Sigmoid colon (tissue), 4 donors: ENCODE measurements at regions not wholly inside any gene's neighbourhood (a gene's known extent, or its start where the extent isn't known, plus 50 kb on each side); places are given as distances from the start of the nearest gene placed in this dataset.
"Not testable (repeated sequence)": the region's sequence is repeated elsewhere in the genome, so short reads cannot be mapped to it uniquely, and the experiment has no call there.

Experiments used
- EP300 ChIP-seq, 4 donors: sonication (generic); formaldehyde crosslinking; IDR thresholded peaks; one replicate each; pipeline ENCODE4 v1.6.1; 2017; ENCODE audit warnings: antibody characterized with exemption in 4 of 4
- POLR2A ChIP-seq, 2 donors: fragments of 450-650 bp; IDR thresholded peaks; one replicate each; pipeline ENCODE4 v1.6.1; 2016; ENCODE audit warnings: antibody characterized with exemption in 2 of 2, mild to moderate bottlenecking in 2 of 2, moderate library complexity in 2 of 2
- POLR2AphosphoS5 ChIP-seq, 4 donors: sonication (generic); formaldehyde crosslinking; IDR thresholded peaks; one replicate each; pipeline ENCODE4 v1.6.1; 2017; ENCODE audit warnings: antibody characterized with exemption in 4 of 4
- TF ChIP-seq, protein P1 (sequence below), 4 experiments: fragments of 450-650 bp in 3 of 4; fragments of 200-600 bp in 1 of 4; IDR thresholded peaks; one replicate each; pipeline ENCODE4 v1.5.1; 2016 to 2019; ENCODE audit warnings: antibody characterized with exemption in 4 of 4, mild to moderate bottlenecking in 3 of 4, moderate library complexity in 2 of 4

- TF ChIP-seq POLR2A, POLR2AphosphoS5, EP300 (IDR thresholded peaks at IDR 0.05): not testable (repeated sequence)
- TF ChIP-seq, protein P1, sequence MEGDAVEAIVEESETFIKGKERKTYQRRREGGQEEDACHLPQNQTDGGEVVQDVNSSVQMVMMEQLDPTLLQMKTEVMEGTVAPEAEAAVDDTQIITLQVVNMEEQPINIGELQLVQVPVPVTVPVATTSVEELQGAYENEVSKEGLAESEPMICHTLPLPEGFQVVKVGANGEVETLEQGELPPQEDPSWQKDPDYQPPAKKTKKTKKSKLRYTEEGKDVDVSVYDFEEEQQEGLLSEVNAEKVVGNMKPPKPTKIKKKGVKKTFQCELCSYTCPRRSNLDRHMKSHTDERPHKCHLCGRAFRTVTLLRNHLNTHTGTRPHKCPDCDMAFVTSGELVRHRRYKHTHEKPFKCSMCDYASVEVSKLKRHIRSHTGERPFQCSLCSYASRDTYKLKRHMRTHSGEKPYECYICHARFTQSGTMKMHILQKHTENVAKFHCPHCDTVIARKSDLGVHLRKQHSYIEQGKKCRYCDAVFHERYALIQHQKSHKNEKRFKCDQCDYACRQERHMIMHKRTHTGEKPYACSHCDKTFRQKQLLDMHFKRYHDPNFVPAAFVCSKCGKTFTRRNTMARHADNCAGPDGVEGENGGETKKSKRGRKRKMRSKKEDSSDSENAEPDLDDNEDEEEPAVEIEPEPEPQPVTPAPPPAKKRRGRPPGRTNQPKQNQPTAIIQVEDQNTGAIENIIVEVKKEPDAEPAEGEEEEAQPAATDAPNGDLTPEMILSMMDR (IDR thresholded peaks at IDR 0.05): not testable (repeated sequence)
These were observed 1180.3 kb downstream of the FSCB start for GRCh38 chr14:43326501-43327407.
